Keratinocyte (primary cell): ENCODE measurements at regions not wholly inside any gene's neighbourhood (a gene's known extent, or its start where the extent isn't known, plus 50 kb on each side); places are given as distances from the start of the nearest gene placed in this dataset.

Source experiments
- DNase-seq: peaks from one replicate; pipeline ENCODE4 v3.0.0-alpha.2; 2011; ENCODE audit warnings: low read depth, missing footprints, low spot score
- FAIRE-seq: peaks from 2 replicates; lab custom pipeline; 2011; peaks lifted over from hg19 to GRCh38; lab: Jason Lieb, UNC
- H2AFZ ChIP-seq: 2 replicates; pipeline ENCODE4 v1.6.0; 2012; ENCODE audit warnings: low read length, control low read depth, inconsistent platforms; ENCODE audit not compliant: control insufficient read depth
- H3K27ac ChIP-seq: 2 replicates; pipeline ENCODE4 v1.5.1; 2011; ENCODE audit warnings: low read length; ENCODE audit not compliant: control insufficient read depth, insufficient read depth
- H3K27me3 ChIP-seq: 3 replicates; pipeline ENCODE4 v1.6.0; 2011; ENCODE audit warnings: low read length; ENCODE audit not compliant: control insufficient read depth, insufficient read depth; ENCODE audit errors: extremely low read depth
- H3K36me3 ChIP-seq, 2 experiments: 2 replicates in 1 of 2; 3 replicates in 1 of 2; pipeline ENCODE4 v1.5.1; 2011; ENCODE audit warnings: low read length in 2 of 2, mild to moderate bottlenecking in 1 of 2; ENCODE audit not compliant: control insufficient read depth in 2 of 2, insufficient read depth in 2 of 2; ENCODE audit errors: extremely low read depth in 1 of 2
- H3K4me1 ChIP-seq: 3 replicates; pipeline ENCODE4 v1.5.1; 2011; ENCODE audit warnings: low read length; ENCODE audit not compliant: control insufficient read depth, insufficient read depth; ENCODE audit errors: extremely low read depth
- H3K4me2 ChIP-seq: 3 replicates; pipeline ENCODE4 v1.6.0; 2011; ENCODE audit warnings: low read depth, low read length; ENCODE audit not compliant: control insufficient read depth, insufficient read depth; ENCODE audit errors: extremely low read depth
- H3K4me3 ChIP-seq, 3 experiments: fragments of 200-600 bp in 1 of 3; sonication (generic) in 1 of 3; 2 replicates in 2 of 3; 3 replicates in 1 of 3; pipeline ENCODE4 v1.5.1; 2011 to 2016; ENCODE audit warnings: low read length in 3 of 3, mild to moderate bottlenecking in 3 of 3, control low read depth in 2 of 3, inconsistent platforms in 1 of 3, low read depth in 1 of 3, mixed read lengths in 1 of 3, mixed run types in 1 of 3, moderate library complexity in 1 of 3; ENCODE audit not compliant: control insufficient read depth in 2 of 3, insufficient read depth in 2 of 3; ENCODE audit errors: extremely low read depth in 1 of 3
- H3K79me2 ChIP-seq: 2 replicates; pipeline ENCODE4 v1.6.0; 2012; ENCODE audit warnings: low read length; ENCODE audit not compliant: control insufficient read depth, insufficient read depth
- H3K9ac ChIP-seq: 3 replicates; pipeline ENCODE4 v1.6.0; 2011; ENCODE audit warnings: low read length; ENCODE audit not compliant: control insufficient read depth, insufficient read depth; ENCODE audit errors: extremely low read depth
- H3K9me1 ChIP-seq: 3 replicates; pipeline ENCODE4 v1.6.0; 2011; ENCODE audit warnings: low read length; ENCODE audit not compliant: control insufficient read depth, insufficient read depth; ENCODE audit errors: extremely low read depth
- H3K9me3 ChIP-seq: 2 replicates; pipeline ENCODE4 v1.5.1; 2012; ENCODE audit warnings: low read depth, low read length; ENCODE audit not compliant: control insufficient read depth
- H4K20me1 ChIP-seq: 3 replicates; pipeline ENCODE4 v1.6.0; 2011; ENCODE audit warnings: low read length; ENCODE audit not compliant: control insufficient read depth, insufficient read depth; ENCODE audit errors: extremely low read depth
- CTCF ChIP-seq, 3 experiments: IDR thresholded peaks in 1 of 3; conservative IDR thresholded peaks in 1 of 3; optimal IDR thresholded peaks in 1 of 3; 2 replicates in 2 of 3; 3 replicates in 1 of 3; pipeline versions ENCODE3 to v1.5.1; 2011; ENCODE audit warnings: low read length in 3 of 3, mild to moderate bottlenecking in 3 of 3, moderate library complexity in 2 of 3, control low read depth in 1 of 3, inconsistent platforms in 1 of 3; ENCODE audit not compliant: insufficient read depth in 2 of 3; ENCODE audit errors: extremely low read depth in 1 of 3
- EZH2 ChIP-seq: IDR thresholded peaks from one replicate; pipeline ENCODE4 v1.6.1; 2012; ENCODE audit warnings: inconsistent platforms, mild to moderate bottlenecking, low read length, moderate library complexity
- dilution Hi-C: fragments of 300-500 bp; cut with MboI; formaldehyde crosslinking; loops from one replicate; pipeline ENCODE4 v1.7.0; 2020; ENCODE audit warnings: low sequenced_read_pairs; ENCODE audit not compliant: extremely low pct_ligation_motif_present

GRCh38 chr6:170084166-170084730, 206.6 kb downstream of the DLL1 start:
- dilution Hi-C loops: no loop called here
- Histone ChIP-seq H4K20me1 (no peaks in the 10 kb centered on the region), H3K4me1 (no peaks in the 10 kb centered on the region), H3K27me3 (peaks cover 10% of the 10 kb centered on the region), H3K9me3 (no peaks in the 10 kb centered on the region), H3K4me2 (no peak overlapping the region), H3K36me3 (no peaks in the 10 kb centered on the region), H3K79me2 (no peaks in the 10 kb centered on the region), H3K9me1 (no peaks in the 10 kb centered on the region), H2AFZ (no peak overlapping the region), H3K9ac (no peak overlapping the region), H3K27ac (no peak overlapping the region), H3K4me3 (no peak overlapping the region)
- DNase-seq: no peak
- TF ChIP-seq CTCF (optimal IDR thresholded peaks at IDR 0.05 in 1 of 3, IDR thresholded peaks at IDR 0.05 in 1 of 3, conservative IDR thresholded peaks at IDR 0.05 in 1 of 3; ENCODE audit: extremely low read depth in 1 of 3, insufficient read depth in 2 of 3, low read length in 3 of 3): no peak
- no peak for TF ChIP-seq EZH2
- no peak for FAIRE-seq

DNA sequence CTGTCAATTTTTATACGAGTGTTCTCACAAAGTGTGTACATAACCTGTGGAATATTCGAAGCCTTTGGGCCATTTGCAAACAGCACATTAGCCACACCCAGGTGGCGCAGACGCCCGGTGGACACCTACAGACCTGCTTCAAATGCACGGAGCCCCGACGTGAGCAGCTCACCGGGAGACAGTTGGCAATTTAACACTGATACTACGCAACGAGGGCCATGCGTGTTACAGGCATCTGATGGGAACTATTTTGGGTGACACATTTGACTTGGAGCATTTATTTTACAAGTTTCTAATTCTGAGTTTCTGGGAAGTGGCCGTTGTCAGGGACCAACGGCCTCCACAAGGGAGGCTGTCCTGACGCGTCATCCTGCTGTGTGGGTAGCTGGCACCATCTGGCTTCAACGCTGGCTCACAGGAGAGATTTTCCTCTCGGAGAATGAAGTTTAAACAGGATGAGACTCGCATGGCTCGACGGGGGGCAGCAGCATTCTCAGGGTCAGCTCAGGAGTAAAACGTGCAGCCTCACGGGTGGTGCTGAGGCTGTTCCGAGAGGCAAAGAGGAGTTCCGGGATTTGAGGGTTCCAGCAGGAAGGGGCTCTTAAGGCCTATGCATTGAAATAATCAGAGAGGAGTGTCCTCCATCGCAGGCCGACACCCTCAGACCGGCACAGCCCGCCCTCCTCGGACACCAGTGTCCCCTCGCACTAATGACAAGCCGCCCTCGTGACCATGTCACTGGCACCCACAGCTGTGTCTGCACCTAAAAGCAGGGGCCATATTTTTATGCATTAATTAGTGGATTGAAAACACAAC, 207.4 kb downstream of the DLL1 start:
- Histone ChIP-seq H3K4me1 (no peaks in the 10 kb centered on the region), H3K79me2 (no peaks in the 10 kb centered on the region), H3K36me3 (no peaks in the 10 kb centered on the region), H3K4me2 (no peak overlapping the region), H3K4me3 (no peak overlapping the region), H2AFZ (no peak overlapping the region), H3K9ac (no peak overlapping the region), H3K9me3 (no peaks in the 10 kb centered on the region), H4K20me1 (no peaks in the 10 kb centered on the region), H3K27ac (no peak overlapping the region), H3K27me3 (peaks cover 10% of the 10 kb centered on the region), H3K9me1 (no peaks in the 10 kb centered on the region)
- TF ChIP-seq EZH2: no peak
- TF ChIP-seq CTCF (optimal IDR thresholded peaks at IDR 0.05 in 1 of 3, IDR thresholded peaks at IDR 0.05 in 1 of 3, conservative IDR thresholded peaks at IDR 0.05 in 1 of 3; ENCODE audit: extremely low read depth in 1 of 3, insufficient read depth in 2 of 3, low read length in 3 of 3): no peak
- DNase-seq: no peak
- no peak for FAIRE-seq
- dilution Hi-C loops: no loop called here
